Skeletal muscle satellite cell (primary cell): ENCODE measurements at regions not wholly inside any gene's neighbourhood (a gene's known extent, or its start where the extent isn't known, plus 50 kb on each side); places are given as distances from the start of the nearest gene placed in this dataset.
A peak's percentile ranks its signal among the peaks of the same experiment; 100 is the strongest.

Experiments used
- H3K27me3 ChIP-seq: 2 replicates; pipeline ENCODE4 v1.7.0; 2013; ENCODE audit warnings: low read length; ENCODE audit not compliant: control insufficient read depth, insufficient read depth
- H3K36me3 ChIP-seq: 2 replicates; pipeline ENCODE4 v1.7.0; 2013; ENCODE audit warnings: mild to moderate bottlenecking, control low read depth, low read length; ENCODE audit not compliant: insufficient read depth
- H3K4me1 ChIP-seq: 2 replicates; pipeline ENCODE4 v1.7.0; 2013; ENCODE audit warnings: low read length; ENCODE audit not compliant: control insufficient read depth, insufficient read depth
- H3K4me2 ChIP-seq: 2 replicates; pipeline ENCODE4 v1.7.0; 2013; ENCODE audit warnings: mild to moderate bottlenecking, low read length
- H3K4me3 ChIP-seq: 2 replicates; pipeline ENCODE4 v1.7.0; 2013; ENCODE audit warnings: low read length
- H3K9ac ChIP-seq: 2 replicates; pipeline ENCODE4 v1.7.0; 2013; ENCODE audit warnings: mild to moderate bottlenecking, low read depth, low read length, moderate library complexity
- H3K9me3 ChIP-seq: replicated peaks from 2 replicates; pipeline ENCODE4 v1.7.0; 2013; ENCODE audit warnings: mild to moderate bottlenecking, control low read depth, low read length

- Histone ChIP-seq H3K9me3 (no peaks in the 10 kb centered on the region), H3K4me1 (peaks cover 9% of the 10 kb centered on the region), H3K4me2 (no peak overlapping the region), H3K4me3 (no peak overlapping the region), H3K36me3 (no peaks in the 10 kb centered on the region), H3K27me3 (peaks cover 7% of the 10 kb centered on the region), H3K9ac (no peak overlapping the region)
Measured at GRCh38 chr13:30113551-30113950, 193.8 kb downstream of the KATNAL1 start.

- Histone ChIP-seq H3K4me2 (peak overlapping the region; percentile 67), H3K27me3 (peaks cover 7% of the 10 kb centered on the region), H3K9ac (no peak overlapping the region), H3K9me3 (no peaks in the 10 kb centered on the region), H3K4me1 (peaks cover 9% of the 10 kb centered on the region), H3K4me3 (peak overlapping the region; percentile 30), H3K36me3 (no peaks in the 10 kb centered on the region)
Measured at GRCh38 chr13:30112602-30113435, 194.5 kb downstream of the KATNAL1 start.

GRCh38 chr13:30111810-30112209 lies 195.5 kb downstream of the KATNAL1 start:
- H3K4me3 ChIP-seq = no peak overlapping the region
- no peak overlapping the region for H3K4me2 ChIP-seq
- H3K4me1 ChIP-seq = peaks cover 9% of the 10 kb centered on the region
- H3K36me3 ChIP-seq = no peaks in the 10 kb centered on the region
- no peaks in the 10 kb centered on the region for H3K9me3 ChIP-seq
- peaks cover 7% of the 10 kb centered on the region for H3K27me3 ChIP-seq
- H3K9ac ChIP-seq = no peak overlapping the region

- Histone ChIP-seq H3K4me1 (peaks cover 9% of the 10 kb centered on the region), H3K9me3 (no peaks in the 10 kb centered on the region), H3K4me3 (no peak overlapping the region), H3K4me2 (no peak overlapping the region), H3K9ac (no peak overlapping the region), H3K36me3 (no peaks in the 10 kb centered on the region), H3K27me3 (no peaks in the 10 kb centered on the region)
Measured at GRCh38 chr13:30110301-30111070, 196.9 kb downstream of the KATNAL1 start.

GRCh38 chr13:30109471-30110135 lies 197.7 kb downstream of the KATNAL1 start:
- Histone ChIP-seq H3K4me1 (peaks cover 13% of the 10 kb centered on the region), H3K4me2 (no peak overlapping the region), H3K9ac (no peak overlapping the region), H3K4me3 (no peak overlapping the region), H3K36me3 (no peaks in the 10 kb centered on the region), H3K27me3 (no peaks in the 10 kb centered on the region), H3K9me3 (no peaks in the 10 kb centered on the region)

GRCh38 chr13:30108913-30109237 lies 198.5 kb downstream of the KATNAL1 start:
- no peaks in the 10 kb centered on the region for H3K27me3 ChIP-seq
- no peaks in the 10 kb centered on the region for H3K9me3 ChIP-seq
- H3K4me2 ChIP-seq = no peak overlapping the region
- H3K36me3 ChIP-seq = no peaks in the 10 kb centered on the region
- H3K4me1 ChIP-seq = peaks cover 9% of the 10 kb centered on the region
- no peak overlapping the region for H3K9ac ChIP-seq
- H3K4me3 ChIP-seq = no peak overlapping the region

GRCh38 chr13:30108216-30108912 lies 199.0 kb downstream of the KATNAL1 start:
- Histone ChIP-seq H3K9ac (no peak overlapping the region), H3K4me3 (no peak overlapping the region)

GRCh38 chr13:30107521-30108136 lies 199.7 kb downstream of the KATNAL1 start:
- Histone ChIP-seq H3K27me3 (peaks cover 3% of the 10 kb centered on the region), H3K36me3 (no peaks in the 10 kb centered on the region), H3K4me1 (peaks cover 5% of the 10 kb centered on the region), H3K9me3 (no peaks in the 10 kb centered on the region), H3K9ac (no peak overlapping the region), H3K4me3 (no peak overlapping the region), H3K4me2 (no peak overlapping the region)

More at GRCh38 chr13:30108216-30108912, 199.0 kb downstream of the KATNAL1 start:
- Histone ChIP-seq H3K27me3 (no peaks in the 10 kb centered on the region), H3K9me3 (no peaks in the 10 kb centered on the region), H3K4me2 (no peak overlapping the region), H3K36me3 (no peaks in the 10 kb centered on the region), H3K4me1 (peaks cover 7% of the 10 kb centered on the region)

- no peaks in the 10 kb centered on the region for H3K9me3 ChIP-seq
- no peak overlapping the region for H3K4me2 ChIP-seq
- H3K9ac ChIP-seq = no peak overlapping the region
- H3K4me3 ChIP-seq = no peak overlapping the region
- H3K36me3 ChIP-seq = no peaks in the 10 kb centered on the region
- peaks cover 4% of the 10 kb centered on the region for H3K27me3 ChIP-seq
- peaks cover 3% of the 10 kb centered on the region for H3K4me1 ChIP-seq
Measured at GRCh38 chr13:30107121-30107520, 200.2 kb downstream of the KATNAL1 start.

- H3K4me3 ChIP-seq = no peak overlapping the region
- H3K27me3 ChIP-seq = peaks cover 4% of the 10 kb centered on the region
- no peak overlapping the region for H3K9ac ChIP-seq
- H3K4me2 ChIP-seq = no peak overlapping the region
- H3K9me3 ChIP-seq = no peaks in the 10 kb centered on the region
- peaks cover 3% of the 10 kb centered on the region for H3K4me1 ChIP-seq
- H3K36me3 ChIP-seq = no peaks in the 10 kb centered on the region
Measured at GRCh38 chr13:30105381-30105780, 202.0 kb downstream of the KATNAL1 start.
